ENCODE measurements at regions not wholly inside any gene's neighbourhood (a gene's known extent, or its start where the extent isn't known, plus 50 kb on each side); places are given as distances from the start of the nearest gene placed in this dataset.

DNA sequence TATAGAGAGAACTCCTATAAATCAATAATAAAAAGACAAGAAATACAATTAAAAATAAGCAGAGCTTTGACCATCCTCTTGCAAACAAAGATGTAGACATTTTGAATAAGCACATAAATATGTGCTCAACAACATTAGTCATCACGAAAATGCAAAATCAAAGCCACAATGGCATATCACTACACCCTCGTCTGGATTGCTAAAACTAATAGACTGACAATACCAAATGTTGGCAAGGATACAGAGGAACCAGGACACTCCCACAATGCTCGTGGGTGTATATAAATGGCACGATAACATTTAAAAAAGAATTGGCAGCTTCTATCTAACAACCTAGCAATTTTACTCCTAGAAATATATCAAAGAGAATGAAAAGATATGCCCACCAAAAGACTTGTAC, 530.8 kb downstream of the HAPSTR1 start:
- in situ Hi-C loops (cut with HindIII; ENCODE audit: low pct_unique_long_range_greater_than_20kb, low sequenced_read_pairs): no loop called here
- Histone ChIP-seq H3K27me3 (ENCODE audit: control insufficient read depth, insufficient read depth, low read length) (peaks cover 9% of the 10 kb centered on the region; the same call in 1 of the 2 replicates), H3K4me3 (ENCODE audit: low read depth in 2 of 2, low read length in 2 of 2) (no peak overlapping the region), H3K36me3 (ENCODE audit: control insufficient read depth, insufficient read depth, low read length) (no peaks in the 10 kb centered on the region), H3K9me3 (ENCODE audit: control insufficient read depth, insufficient read depth, low read depth, low read length) (peaks cover 3% of the 10 kb centered on the region; the same call in 1 of the 2 replicates), H3K27ac (ENCODE audit: low read length) (no peak overlapping the region), H3K4me1 (ENCODE audit: control insufficient read depth, insufficient read depth, low read length) (no peaks in the 10 kb centered on the region; the same call in 1 of the 2 replicates)
- ATAC-seq (no peak), DNase-seq (ENCODE audit: low read depth, low spot score) (no peak)
- TF ChIP-seq, protein P1, sequence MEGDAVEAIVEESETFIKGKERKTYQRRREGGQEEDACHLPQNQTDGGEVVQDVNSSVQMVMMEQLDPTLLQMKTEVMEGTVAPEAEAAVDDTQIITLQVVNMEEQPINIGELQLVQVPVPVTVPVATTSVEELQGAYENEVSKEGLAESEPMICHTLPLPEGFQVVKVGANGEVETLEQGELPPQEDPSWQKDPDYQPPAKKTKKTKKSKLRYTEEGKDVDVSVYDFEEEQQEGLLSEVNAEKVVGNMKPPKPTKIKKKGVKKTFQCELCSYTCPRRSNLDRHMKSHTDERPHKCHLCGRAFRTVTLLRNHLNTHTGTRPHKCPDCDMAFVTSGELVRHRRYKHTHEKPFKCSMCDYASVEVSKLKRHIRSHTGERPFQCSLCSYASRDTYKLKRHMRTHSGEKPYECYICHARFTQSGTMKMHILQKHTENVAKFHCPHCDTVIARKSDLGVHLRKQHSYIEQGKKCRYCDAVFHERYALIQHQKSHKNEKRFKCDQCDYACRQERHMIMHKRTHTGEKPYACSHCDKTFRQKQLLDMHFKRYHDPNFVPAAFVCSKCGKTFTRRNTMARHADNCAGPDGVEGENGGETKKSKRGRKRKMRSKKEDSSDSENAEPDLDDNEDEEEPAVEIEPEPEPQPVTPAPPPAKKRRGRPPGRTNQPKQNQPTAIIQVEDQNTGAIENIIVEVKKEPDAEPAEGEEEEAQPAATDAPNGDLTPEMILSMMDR (IDR thresholded peaks at IDR 0.05): no peak
- TF ChIP-seq, protein P2, sequence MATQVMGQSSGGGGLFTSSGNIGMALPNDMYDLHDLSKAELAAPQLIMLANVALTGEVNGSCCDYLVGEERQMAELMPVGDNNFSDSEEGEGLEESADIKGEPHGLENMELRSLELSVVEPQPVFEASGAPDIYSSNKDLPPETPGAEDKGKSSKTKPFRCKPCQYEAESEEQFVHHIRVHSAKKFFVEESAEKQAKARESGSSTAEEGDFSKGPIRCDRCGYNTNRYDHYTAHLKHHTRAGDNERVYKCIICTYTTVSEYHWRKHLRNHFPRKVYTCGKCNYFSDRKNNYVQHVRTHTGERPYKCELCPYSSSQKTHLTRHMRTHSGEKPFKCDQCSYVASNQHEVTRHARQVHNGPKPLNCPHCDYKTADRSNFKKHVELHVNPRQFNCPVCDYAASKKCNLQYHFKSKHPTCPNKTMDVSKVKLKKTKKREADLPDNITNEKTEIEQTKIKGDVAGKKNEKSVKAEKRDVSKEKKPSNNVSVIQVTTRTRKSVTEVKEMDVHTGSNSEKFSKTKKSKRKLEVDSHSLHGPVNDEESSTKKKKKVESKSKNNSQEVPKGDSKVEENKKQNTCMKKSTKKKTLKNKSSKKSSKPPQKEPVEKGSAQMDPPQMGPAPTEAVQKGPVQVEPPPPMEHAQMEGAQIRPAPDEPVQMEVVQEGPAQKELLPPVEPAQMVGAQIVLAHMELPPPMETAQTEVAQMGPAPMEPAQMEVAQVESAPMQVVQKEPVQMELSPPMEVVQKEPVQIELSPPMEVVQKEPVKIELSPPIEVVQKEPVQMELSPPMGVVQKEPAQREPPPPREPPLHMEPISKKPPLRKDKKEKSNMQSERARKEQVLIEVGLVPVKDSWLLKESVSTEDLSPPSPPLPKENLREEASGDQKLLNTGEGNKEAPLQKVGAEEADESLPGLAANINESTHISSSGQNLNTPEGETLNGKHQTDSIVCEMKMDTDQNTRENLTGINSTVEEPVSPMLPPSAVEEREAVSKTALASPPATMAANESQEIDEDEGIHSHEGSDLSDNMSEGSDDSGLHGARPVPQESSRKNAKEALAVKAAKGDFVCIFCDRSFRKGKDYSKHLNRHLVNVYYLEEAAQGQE (IDR thresholded peaks at IDR 0.05; ENCODE audit: insufficient read depth in 1 of 2, low read depth in 2 of 2, low read length in 1 of 2): no peak
- TF ChIP-seq POLR2AphosphoS5 (IDR thresholded peaks at IDR 0.05; ENCODE audit: low read depth, low read length) (no peak), SIN3A (IDR thresholded peaks at IDR 0.05; ENCODE audit: borderline replicate concordance, insufficient read depth, low read depth, low read length) (no peak), TCF7L2 (IDR thresholded peaks at IDR 0.05; ENCODE audit: low read depth, low read length) (no peak)
- CTCF ChIA-PET: no interaction called here
- intact Hi-C loops (cut with micrococcal nuclease; ENCODE audit: unreplicated experiment): no loop called here
- POLR2A ChIA-PET: no interaction called here
- no TSS peak for BruUV-seq (replicated peaks)

DNA sequence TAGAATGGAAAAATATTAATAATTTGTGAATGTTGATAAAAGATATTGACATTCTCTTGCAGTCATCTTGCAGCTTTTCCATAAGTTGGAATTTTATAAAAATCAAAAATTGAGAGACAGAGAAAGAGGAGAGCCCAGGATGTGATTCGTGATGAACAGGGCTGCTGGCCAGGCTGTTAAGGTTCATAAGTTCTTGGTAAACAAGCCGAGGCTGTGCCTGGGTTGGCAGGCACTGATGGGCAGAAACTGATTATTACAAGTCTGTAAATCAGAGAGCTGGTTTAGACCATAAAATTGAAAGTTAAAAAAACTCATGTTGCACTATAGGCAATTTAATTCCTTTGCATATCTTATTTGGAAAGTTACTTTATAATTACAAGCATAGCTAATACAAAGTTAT, 533.7 kb downstream of the HAPSTR1 start:
- BruUV-seq (replicated peaks): no TSS peak
- POLR2A ChIA-PET: no interaction called here
- no peak for DNase-seq (ENCODE audit: low read depth, low spot score)
- CTCF ChIA-PET: no interaction called here
- Histone ChIP-seq H3K4me1 (ENCODE audit: control insufficient read depth, insufficient read depth, low read length) (no peaks in the 10 kb centered on the region; the same call in 1 of the 2 replicates), H3K4me3 (ENCODE audit: low read depth in 2 of 2, low read length in 2 of 2) (no peak overlapping the region), H3K36me3 (ENCODE audit: control insufficient read depth, insufficient read depth, low read length) (no peaks in the 10 kb centered on the region), H3K9me3 (ENCODE audit: control insufficient read depth, insufficient read depth, low read depth, low read length) (no peaks in the 10 kb centered on the region), H3K27ac (ENCODE audit: low read length) (no peak overlapping the region), H3K27me3 (ENCODE audit: control insufficient read depth, insufficient read depth, low read length) (peaks cover 9% of the 10 kb centered on the region)
- TF ChIP-seq, protein P2 (IDR thresholded peaks at IDR 0.05; ENCODE audit: insufficient read depth in 1 of 2, low read depth in 2 of 2, low read length in 1 of 2): no peak
- no peak for TF ChIP-seq POLR2AphosphoS5 (IDR thresholded peaks at IDR 0.05; ENCODE audit: low read depth, low read length)
- no peak for TF ChIP-seq SIN3A (IDR thresholded peaks at IDR 0.05; ENCODE audit: borderline replicate concordance, insufficient read depth, low read depth, low read length)
- no peak for TF ChIP-seq TCF7L2 (IDR thresholded peaks at IDR 0.05; ENCODE audit: low read depth, low read length)
- TF ChIP-seq, protein P1 (IDR thresholded peaks at IDR 0.05): no peak
- in situ Hi-C loops (cut with HindIII; ENCODE audit: low pct_unique_long_range_greater_than_20kb, low sequenced_read_pairs): no loop called here
- ATAC-seq: no peak
- intact Hi-C loops (cut with micrococcal nuclease; ENCODE audit: unreplicated experiment): no loop called here
